ENCODE measurements at regions not wholly inside any gene's neighbourhood (a gene's known extent, or its start where the extent isn't known, plus 50 kb on each side); places are given as distances from the start of the nearest gene placed in this dataset.
"Not testable (repeated sequence)": the region's sequence is repeated elsewhere in the genome, so short reads cannot be mapped to it uniquely, and the experiment has no call there.

DNA sequence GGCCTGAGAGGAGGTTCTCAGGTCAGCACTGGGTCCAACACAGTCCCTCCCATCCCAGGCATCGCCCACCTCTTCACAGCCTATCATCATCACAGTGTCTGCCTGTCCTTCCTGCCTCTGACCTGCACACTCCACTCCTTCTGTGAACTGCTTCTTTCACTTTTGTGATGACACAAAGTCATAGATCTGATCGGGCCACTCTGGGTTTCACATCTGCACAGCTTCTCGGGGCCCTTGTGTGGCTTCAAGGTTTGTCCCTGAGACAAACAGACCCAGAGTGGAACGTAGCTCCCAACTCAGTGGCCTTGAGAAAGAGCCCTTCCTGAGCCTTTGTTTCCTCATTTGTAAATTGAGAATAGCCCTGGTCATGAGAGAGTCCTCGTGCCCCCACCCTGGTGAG is 377.1 kb downstream of the ANAPC1 start:
- TF ChIP-seq, protein P1, sequence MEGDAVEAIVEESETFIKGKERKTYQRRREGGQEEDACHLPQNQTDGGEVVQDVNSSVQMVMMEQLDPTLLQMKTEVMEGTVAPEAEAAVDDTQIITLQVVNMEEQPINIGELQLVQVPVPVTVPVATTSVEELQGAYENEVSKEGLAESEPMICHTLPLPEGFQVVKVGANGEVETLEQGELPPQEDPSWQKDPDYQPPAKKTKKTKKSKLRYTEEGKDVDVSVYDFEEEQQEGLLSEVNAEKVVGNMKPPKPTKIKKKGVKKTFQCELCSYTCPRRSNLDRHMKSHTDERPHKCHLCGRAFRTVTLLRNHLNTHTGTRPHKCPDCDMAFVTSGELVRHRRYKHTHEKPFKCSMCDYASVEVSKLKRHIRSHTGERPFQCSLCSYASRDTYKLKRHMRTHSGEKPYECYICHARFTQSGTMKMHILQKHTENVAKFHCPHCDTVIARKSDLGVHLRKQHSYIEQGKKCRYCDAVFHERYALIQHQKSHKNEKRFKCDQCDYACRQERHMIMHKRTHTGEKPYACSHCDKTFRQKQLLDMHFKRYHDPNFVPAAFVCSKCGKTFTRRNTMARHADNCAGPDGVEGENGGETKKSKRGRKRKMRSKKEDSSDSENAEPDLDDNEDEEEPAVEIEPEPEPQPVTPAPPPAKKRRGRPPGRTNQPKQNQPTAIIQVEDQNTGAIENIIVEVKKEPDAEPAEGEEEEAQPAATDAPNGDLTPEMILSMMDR (IDR thresholded peaks at IDR 0.05): not testable (repeated sequence)
- TF ChIP-seq POLR2A (IDR thresholded peaks at IDR 0.05): not testable (repeated sequence)

All from Peyer's patch (tissue), 4 donors.